ENCODE measurements at regions not wholly inside any gene's neighbourhood (a gene's known extent, or its start where the extent isn't known, plus 50 kb on each side); places are given as distances from the start of the nearest gene placed in this dataset.

DNA sequence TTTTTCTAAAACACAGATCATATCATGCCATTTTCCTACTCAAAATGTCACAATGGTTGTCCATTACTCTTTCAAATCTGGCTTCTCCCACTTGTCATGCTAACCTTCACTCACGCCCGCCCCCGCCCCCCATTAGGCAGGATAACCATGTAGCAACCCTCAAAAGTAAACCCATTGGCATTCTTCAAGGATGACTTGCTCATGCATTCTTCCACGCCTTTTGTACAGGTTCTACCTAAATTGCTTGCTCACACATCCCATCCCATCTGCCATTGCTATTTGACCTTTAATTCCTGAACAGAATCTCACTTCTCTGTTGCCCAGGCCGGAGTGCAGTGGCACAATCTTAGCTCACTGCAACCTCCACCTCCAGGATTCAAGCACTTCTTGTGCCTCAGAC lies 389.3 kb downstream of the MCTP2 start:
- TF ChIP-seq, protein P1, sequence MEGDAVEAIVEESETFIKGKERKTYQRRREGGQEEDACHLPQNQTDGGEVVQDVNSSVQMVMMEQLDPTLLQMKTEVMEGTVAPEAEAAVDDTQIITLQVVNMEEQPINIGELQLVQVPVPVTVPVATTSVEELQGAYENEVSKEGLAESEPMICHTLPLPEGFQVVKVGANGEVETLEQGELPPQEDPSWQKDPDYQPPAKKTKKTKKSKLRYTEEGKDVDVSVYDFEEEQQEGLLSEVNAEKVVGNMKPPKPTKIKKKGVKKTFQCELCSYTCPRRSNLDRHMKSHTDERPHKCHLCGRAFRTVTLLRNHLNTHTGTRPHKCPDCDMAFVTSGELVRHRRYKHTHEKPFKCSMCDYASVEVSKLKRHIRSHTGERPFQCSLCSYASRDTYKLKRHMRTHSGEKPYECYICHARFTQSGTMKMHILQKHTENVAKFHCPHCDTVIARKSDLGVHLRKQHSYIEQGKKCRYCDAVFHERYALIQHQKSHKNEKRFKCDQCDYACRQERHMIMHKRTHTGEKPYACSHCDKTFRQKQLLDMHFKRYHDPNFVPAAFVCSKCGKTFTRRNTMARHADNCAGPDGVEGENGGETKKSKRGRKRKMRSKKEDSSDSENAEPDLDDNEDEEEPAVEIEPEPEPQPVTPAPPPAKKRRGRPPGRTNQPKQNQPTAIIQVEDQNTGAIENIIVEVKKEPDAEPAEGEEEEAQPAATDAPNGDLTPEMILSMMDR (conservative IDR thresholded peaks at IDR 0.05 in 1 of 2, IDR thresholded peaks at IDR 0.05 in 1 of 2; ENCODE audit: low read depth in 1 of 2, low read length in 2 of 2) = no peak
- no peak for TF ChIP-seq EZH2 (IDR thresholded peaks at IDR 0.05; ENCODE audit: low read length, missing control alignments)
- H3K9me3 ChIP-seq (ENCODE audit: control insufficient read depth, insufficient read depth, low read depth, low read length) = no peaks in the 10 kb centered on the region
- no peaks in the 10 kb centered on the region for H4K20me1 ChIP-seq (ENCODE audit: control insufficient read depth, extremely low read depth, insufficient read depth, low read length)
- H3K27me3 ChIP-seq (ENCODE audit: control insufficient read depth, insufficient read depth, low read length) = no peaks in the 10 kb centered on the region
- no peak overlapping the region for H3K4me3 ChIP-seq (replicated peaks in 1 of 4; ENCODE audit: control extremely low read depth in 1 of 4, insufficient read depth in 1 of 4, low read depth in 3 of 4, low read length in 4 of 4)
- H3K27ac ChIP-seq (ENCODE audit: insufficient read depth, low read length) = no peak overlapping the region
- no peaks in the 10 kb centered on the region for H3K4me1 ChIP-seq (ENCODE audit: control insufficient read depth, extremely low read depth, insufficient read depth, low read length)
- H2AFZ ChIP-seq (ENCODE audit: low read length) = no peak overlapping the region
- no peak overlapping the region for H3K4me2 ChIP-seq (ENCODE audit: extremely low read depth, insufficient read depth, low read length)
- no peak for DNase-seq (ENCODE audit: low read depth in 2 of 2)
- no peak overlapping the region for H3K9ac ChIP-seq (ENCODE audit: insufficient read depth, low read length)
- no peaks in the 10 kb centered on the region for H3K36me3 ChIP-seq (ENCODE audit: control insufficient read depth, insufficient read depth, low read length)
- no peaks in the 10 kb centered on the region for H3K79me2 ChIP-seq (ENCODE audit: control insufficient read depth, insufficient read depth, low read length)

DNA sequence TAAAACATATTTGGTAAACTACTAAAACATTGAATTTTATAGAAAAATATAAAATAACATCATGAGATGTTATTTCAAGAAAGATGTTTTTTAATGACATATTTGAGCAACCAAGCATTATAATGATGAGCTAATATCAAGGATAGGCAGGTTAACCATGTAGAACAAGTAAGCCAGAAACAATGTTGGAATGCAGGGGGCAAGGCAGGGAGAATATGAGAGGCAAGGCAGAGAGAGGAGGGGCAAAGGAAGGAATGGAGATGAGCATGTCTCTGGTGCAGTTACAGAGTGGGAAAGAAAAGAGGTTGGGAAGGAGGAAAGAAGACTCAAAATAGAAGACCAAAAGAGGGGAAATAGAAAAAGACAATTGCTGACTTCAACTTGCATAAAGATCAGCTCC lies 390.4 kb downstream of the MCTP2 start:
- H3K9me3 ChIP-seq (ENCODE audit: control insufficient read depth, insufficient read depth, low read depth, low read length) = no peaks in the 10 kb centered on the region
- no peak overlapping the region for H2AFZ ChIP-seq (ENCODE audit: low read length)
- no peak for DNase-seq (ENCODE audit: low read depth in 2 of 2)
- H3K4me2 ChIP-seq (ENCODE audit: extremely low read depth, insufficient read depth, low read length) = no peak overlapping the region
- H3K79me2 ChIP-seq (ENCODE audit: control insufficient read depth, insufficient read depth, low read length) = no peaks in the 10 kb centered on the region
- H4K20me1 ChIP-seq (ENCODE audit: control insufficient read depth, extremely low read depth, insufficient read depth, low read length) = no peaks in the 10 kb centered on the region
- H3K27me3 ChIP-seq (ENCODE audit: control insufficient read depth, insufficient read depth, low read length) = no peaks in the 10 kb centered on the region
- no peaks in the 10 kb centered on the region for H3K4me1 ChIP-seq (ENCODE audit: control insufficient read depth, extremely low read depth, insufficient read depth, low read length)
- H3K4me3 ChIP-seq (replicated peaks in 1 of 4; ENCODE audit: control extremely low read depth in 1 of 4, insufficient read depth in 1 of 4, low read depth in 3 of 4, low read length in 4 of 4) = no peak overlapping the region
- TF ChIP-seq, protein P1 (conservative IDR thresholded peaks at IDR 0.05 in 1 of 2, IDR thresholded peaks at IDR 0.05 in 1 of 2; ENCODE audit: low read depth in 1 of 2, low read length in 2 of 2) = no peak
- TF ChIP-seq EZH2 (IDR thresholded peaks at IDR 0.05; ENCODE audit: low read length, missing control alignments) = no peak
- no peak overlapping the region for H3K9ac ChIP-seq (ENCODE audit: insufficient read depth, low read length)
- no peak overlapping the region for H3K27ac ChIP-seq (ENCODE audit: insufficient read depth, low read length)
- no peaks in the 10 kb centered on the region for H3K36me3 ChIP-seq (ENCODE audit: control insufficient read depth, insufficient read depth, low read length)

DNA sequence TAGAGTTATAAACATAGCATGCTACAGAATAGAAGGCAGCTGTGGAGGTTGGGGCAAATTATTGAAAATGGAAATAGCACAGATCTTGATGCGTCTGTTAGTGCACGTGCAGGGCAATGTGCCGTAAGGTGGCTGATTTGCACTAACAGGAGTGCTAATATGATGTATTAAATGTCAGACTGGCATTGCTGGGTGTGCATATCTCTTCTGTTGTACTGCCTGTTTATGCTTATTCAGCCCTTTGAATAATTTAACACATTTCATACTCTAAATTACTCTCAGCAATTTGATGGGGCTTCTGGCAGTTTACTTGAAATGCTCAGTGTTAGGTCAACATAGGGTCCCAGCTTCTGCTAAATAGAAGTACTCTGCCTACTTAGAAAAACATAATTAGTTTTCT lies 395.6 kb downstream of the MCTP2 start:
- Histone ChIP-seq H3K4me1 (ENCODE audit: control insufficient read depth, extremely low read depth, insufficient read depth, low read length) (no peaks in the 10 kb centered on the region), H3K9ac (ENCODE audit: insufficient read depth, low read length) (no peak overlapping the region), H4K20me1 (ENCODE audit: control insufficient read depth, extremely low read depth, insufficient read depth, low read length) (no peaks in the 10 kb centered on the region), H3K36me3 (ENCODE audit: control insufficient read depth, insufficient read depth, low read length) (no peaks in the 10 kb centered on the region), H3K27ac (ENCODE audit: insufficient read depth, low read length) (no peak overlapping the region), H2AFZ (ENCODE audit: low read length) (no peak overlapping the region), H3K4me2 (ENCODE audit: extremely low read depth, insufficient read depth, low read length) (no peak overlapping the region), H3K9me3 (ENCODE audit: control insufficient read depth, insufficient read depth, low read depth, low read length) (no peaks in the 10 kb centered on the region), H3K27me3 (ENCODE audit: control insufficient read depth, insufficient read depth, low read length) (no peaks in the 10 kb centered on the region), H3K79me2 (ENCODE audit: control insufficient read depth, insufficient read depth, low read length) (no peaks in the 10 kb centered on the region), H3K4me3 (replicated peaks in 1 of 4; ENCODE audit: control extremely low read depth in 1 of 4, insufficient read depth in 1 of 4, low read depth in 3 of 4, low read length in 4 of 4) (no peak overlapping the region)
- DNase-seq (ENCODE audit: low read depth in 2 of 2) = no peak
- TF ChIP-seq EZH2 (IDR thresholded peaks at IDR 0.05; ENCODE audit: low read length, missing control alignments) = no peak
- TF ChIP-seq, protein P1 (conservative IDR thresholded peaks at IDR 0.05 in 1 of 2, IDR thresholded peaks at IDR 0.05 in 1 of 2; ENCODE audit: low read depth in 1 of 2, low read length in 2 of 2) = no peak

Measured in fibroblast of lung (primary cell).